Skin of body (tissue), 1 donor: ENCODE measurements at regions not wholly inside any gene's neighbourhood (a gene's known extent, or its start where the extent isn't known, plus 50 kb on each side); places are given as distances from the start of the nearest gene placed in this dataset.
A peak's percentile ranks its signal among the peaks of the same experiment; 100 is the strongest.

Experiments used
- DNase-seq: peaks from one replicate; lab custom pipeline; 2025; lab: John Stamatoyannopoulos, UW

DNA sequence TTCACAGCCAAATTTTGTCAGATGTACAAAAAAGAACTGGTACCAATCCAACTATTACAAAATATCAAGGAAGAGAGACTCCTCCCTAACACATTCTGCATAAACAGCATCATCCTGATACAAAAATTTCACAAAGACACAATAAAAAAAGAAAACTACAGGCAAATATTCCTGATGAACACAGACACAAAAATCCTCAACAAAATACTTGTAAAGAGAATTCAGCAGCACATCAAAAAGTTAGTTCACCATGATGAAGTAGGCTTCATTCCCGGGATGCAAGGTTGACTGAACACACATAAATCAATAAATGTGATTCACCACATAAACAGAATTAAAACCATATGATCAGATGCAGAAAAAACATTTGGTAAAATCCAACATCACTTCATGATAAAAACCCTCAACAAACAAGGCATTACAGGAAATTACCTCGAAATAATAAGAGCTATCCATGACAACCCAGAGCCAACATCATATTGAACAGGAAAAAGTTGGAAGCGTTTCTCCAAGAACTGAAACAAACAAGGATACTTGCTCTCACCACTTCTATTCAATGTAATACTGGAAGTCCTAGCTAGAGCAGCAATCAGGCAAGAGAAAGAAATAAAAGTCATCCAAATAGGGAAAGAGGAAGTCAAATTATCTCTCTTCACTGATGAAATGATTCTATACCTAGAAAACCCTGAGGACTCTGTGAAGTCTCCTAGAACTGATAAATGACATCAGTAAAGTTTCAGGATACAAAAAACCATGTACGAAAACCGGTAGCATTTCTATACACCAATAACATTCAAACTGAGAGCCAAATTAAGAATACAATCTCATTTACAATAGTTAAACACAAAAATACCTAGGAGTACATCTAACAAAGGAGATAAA is 223.1 kb downstream of the REEP3 start:
- DNase-seq, result peak; percentile 78

DNA sequence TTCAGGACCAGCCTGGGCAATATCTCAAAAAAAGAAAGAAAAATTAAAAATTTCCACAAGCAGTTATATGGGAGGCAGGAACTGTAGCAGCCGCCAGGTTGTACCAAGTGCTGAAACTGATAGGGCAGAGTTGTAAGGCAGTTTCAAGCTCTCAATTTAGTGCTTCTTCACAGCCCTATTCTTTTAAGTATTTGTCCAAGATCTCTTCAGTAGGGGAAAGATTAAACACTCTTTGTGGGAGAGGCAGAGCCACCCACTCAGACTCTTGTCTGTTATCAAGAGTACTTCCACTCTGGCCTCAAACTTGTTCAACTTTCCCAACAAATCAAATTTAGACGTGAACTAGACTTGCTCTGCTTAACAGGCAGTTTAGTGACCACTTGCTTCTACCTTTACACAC is 228.7 kb downstream of the REEP3 start:
- no peak for DNase-seq

DNA sequence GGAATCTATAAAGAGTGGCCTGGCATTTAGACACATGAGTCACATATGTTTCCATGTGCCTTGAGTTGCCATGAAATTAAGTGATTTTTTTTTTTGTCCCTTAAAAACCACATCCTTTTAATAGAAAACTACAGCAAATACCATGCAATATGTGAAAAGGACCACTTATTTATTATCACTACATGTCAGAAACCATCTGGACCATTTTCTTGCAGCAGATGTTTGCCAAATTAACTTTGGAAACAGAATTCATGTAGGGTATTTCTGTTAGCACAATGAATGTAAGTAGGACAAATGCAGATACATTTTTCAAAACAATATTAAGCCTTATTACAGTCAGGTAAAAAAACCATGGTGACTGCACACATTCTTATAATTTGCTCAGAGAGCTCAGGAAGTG is 230.6 kb downstream of the REEP3 start:
- no peak for DNase-seq

DNA sequence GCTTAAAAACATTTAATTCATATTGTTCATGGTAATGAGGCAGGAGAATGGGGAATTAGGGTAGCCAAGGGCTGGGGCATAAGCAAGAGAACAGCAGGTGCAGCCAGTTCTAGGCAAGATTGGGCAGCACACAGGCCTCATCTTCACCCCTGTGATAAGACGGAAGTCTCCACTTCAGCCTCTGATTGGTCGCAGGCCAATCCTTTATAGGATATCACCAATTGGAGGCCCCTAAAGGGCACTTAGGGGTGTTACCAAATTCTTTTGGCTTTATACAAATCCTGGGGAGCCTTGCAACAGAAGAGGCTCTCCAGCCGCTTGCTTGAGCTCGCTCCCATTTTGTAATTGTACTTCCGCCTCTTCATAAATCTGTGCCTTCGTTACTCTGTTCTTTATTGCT is 231.1 kb downstream of the REEP3 start:
- no peak for DNase-seq

DNA sequence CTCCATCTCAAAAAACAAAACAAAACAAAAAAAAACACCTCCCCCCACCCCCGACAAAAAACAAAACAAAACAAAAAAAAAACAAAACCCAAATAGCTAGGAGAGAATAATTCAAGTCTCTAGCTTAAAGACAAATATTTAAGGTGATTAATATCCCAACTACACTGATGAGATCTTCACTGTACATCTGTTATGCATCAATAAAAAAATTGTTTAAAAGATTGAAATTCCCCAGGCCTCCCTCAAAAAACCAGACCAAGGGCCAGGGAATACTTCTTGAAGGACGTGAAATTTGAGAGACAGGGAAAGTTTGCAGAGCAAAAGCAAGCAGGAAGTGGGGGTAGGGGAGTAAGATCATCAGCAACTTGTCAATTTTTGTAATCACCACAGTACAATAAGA is 232.6 kb downstream of the REEP3 start:
- DNase-seq, result peak; percentile 30

DNA sequence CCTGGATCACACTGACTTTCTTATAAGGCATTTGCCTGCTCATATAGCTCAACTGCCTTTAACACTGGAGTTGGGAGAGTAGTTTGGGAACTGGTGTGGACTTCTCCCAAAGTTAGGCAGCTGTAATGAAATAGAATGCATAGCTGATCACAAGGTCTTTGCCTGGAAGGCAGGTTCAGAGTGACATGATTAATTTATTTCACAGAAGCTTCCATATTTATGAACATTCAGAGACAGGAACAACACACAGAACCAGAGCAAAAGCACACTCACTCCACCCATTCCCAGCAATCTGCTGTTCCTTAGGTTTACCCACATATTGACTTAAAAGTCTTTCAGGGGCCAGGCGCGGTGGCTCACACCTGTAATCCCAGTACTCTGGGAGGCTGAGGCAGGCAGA is 234.2 kb downstream of the REEP3 start:
- DNase-seq, result no peak

DNA sequence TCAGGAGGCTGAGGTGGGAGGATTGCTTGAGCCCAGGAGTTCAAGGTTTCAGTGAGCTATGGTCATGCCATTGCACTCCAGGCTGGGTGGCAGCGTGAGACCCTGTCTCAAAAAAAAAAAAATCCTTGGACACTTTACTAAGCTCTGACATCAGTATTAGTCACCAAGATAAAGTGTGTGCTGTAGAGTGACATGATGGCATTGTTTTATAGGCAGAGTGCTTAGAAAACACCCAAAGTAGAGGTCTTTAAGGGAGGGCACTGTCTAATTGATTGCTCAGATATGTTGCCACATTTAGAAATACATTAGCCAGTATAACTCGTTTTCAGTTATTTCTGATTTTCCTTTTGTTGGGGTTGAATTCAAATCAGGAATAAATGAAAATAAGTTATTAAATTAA is 235.9 kb downstream of the REEP3 start:
- DNase-seq, result no peak

DNA sequence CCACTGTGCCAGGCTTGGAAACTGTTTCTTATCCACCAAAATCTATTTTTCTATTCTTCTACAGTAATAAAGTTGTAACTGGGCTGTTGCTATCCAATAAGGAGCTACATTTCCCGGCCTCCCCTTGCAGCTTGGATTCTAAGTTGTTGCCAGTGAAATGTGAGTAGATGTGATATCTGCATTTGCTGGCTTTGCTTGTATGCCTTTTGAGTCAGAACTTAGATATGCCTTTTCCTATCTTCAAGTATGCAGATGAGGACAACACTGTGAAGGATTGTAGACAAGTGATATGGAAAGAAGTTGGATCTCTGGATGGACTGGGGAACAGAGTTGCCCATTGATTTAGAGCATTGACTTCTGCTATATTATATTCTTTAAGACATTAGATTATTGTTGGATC is 236.9 kb downstream of the REEP3 start:
- peak; percentile 18 for DNase-seq

DNA sequence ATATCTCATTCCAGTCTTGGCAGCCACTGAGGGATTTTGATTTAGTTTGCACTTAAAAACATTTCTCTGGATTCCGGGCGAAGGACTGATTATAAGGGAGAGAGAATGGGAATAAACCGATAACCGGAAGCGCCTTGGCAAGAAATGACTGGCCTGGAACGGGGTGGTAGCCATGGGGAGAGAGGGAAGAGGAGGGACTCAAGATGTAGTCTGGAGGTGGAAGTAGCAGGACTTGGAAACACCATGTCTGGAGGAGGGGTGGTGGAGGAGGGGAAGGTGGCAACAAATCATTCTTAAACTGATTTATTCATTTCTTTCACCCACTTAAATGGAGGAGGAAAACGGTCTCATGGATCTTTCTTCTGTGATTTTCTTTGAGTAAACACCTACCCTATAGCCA is 238.1 kb downstream of the REEP3 start:
- DNase-seq, result no peak

DNA sequence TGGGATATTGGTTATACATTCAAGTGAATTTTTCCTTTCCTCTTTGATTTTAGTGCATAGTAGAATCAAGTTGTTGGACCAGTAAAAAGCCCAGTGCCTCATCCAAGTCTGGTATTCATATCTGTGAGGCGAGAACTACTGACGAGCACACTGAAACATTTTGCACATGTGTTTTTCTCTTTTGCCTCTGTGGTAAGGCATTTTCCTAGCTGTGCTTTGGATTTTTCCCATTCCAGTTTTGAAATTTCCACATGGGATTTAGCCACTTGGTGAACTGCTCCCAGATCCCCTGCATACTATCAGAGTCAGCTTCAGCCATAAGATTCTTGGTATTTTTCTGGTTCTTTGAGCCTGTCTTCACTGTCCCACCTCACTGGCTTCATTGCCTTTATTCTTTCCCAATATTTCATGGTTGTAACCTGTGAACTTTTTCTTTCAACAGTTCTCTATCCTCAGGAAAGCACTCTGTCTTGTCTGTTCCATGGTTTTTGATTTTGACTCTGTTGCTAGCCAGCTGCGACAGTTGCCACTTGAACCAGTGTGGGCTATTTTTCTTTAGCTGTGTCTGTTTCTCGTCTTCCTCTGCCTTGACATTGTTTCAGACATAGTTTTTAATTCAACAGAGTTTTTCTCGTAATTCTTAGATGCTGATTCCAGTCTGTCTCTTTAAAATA is 239.0 kb downstream of the REEP3 start:
- peak; percentile 82 for DNase-seq

DNA sequence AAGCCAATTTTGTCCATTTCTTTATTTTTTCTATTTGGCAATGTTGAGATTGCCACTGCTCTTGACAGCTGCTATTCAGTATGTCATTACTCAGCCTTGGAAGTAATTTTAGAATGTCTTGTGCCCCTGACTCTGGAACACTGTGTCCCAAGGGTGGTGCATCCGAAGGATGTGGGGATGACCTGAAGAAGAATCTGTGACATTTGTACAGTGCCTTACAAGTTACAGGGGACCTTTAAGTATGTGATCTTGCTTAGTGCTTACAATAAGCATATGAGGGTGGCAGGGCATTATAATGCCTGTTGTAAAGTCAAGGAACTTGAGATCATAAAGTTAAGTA is 239.5 kb downstream of the REEP3 start:
- DNase-seq, result no peak

DNA sequence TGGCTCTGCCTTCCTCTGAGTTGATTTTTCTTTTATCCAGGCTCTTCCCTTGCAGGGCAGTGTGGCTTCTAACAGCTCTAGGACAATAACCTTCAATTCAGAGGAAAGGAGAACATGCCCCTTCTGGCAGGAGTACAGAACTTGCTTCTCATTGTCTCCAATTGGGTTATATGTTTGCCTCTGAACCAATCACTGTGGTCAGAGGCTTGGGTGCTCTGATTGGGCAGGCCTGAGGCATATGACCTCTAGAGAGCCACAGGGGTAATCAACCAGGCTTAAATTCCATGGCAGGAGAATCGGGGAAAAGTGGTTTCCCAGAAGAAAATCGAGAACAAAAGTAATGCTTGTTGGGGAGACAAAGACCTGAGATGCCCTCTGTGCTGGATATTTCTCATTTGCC is 240.0 kb downstream of the REEP3 start:
- no peak for DNase-seq

DNA sequence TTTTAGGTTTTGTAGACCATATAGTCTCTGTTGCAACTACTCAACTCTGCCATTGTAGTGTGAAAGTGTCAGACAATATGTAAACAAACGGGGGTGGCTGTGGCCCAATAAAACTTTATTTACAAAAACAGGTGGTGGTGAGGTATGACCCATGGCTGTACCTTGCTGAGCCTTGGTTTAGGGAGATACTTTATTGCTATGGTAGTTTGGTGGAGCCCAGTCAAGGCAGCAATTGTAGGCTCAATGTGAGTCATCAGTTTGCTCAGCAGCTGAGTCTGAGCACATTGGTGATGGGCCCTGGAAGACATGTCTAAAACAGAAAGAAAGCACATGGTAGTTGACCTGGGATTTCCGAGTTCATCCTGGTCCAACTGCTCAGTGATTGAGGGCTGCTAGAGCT is 242.5 kb downstream of the REEP3 start:
- DNase-seq, result no peak

DNA sequence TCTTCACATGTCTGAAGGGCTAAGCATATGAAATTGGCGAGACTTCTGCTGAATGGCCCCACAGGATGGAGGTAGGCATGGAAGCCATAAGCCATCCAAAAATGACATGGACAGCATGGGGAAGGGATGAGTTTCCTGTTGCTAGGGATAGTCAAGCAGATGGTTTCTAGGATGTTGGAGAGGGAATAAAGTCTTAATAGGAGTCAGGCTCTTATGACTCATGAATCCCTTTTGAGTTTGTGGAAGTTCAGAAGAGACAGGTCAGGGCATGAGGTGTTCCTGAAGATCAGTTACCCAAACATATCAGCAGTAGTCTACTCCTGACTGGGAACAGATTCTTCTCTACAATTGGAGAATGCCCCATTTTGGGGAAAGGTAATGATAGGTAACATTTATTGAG is 243.9 kb downstream of the REEP3 start:
- no peak for DNase-seq

DNA sequence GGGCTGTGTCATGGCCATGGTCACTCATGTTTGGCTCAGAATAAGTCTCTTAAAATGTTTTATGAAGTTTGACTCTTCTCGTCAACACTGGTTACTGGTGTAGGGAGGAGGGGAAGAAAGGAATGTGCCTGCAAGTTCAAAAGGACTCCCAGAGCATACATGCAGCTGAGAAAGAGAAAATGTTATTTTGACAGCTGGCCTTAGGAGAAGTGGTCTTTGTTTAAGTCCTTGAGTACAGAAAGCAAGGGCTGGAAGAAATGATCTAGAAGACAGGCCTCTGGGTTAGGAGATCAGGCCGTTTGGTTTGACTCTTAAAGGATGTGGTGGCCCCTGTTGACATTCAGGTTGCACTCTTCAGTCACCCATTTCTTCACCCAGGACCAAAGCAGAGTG is 245.5 kb downstream of the REEP3 start:
- DNase-seq, result no peak

DNA sequence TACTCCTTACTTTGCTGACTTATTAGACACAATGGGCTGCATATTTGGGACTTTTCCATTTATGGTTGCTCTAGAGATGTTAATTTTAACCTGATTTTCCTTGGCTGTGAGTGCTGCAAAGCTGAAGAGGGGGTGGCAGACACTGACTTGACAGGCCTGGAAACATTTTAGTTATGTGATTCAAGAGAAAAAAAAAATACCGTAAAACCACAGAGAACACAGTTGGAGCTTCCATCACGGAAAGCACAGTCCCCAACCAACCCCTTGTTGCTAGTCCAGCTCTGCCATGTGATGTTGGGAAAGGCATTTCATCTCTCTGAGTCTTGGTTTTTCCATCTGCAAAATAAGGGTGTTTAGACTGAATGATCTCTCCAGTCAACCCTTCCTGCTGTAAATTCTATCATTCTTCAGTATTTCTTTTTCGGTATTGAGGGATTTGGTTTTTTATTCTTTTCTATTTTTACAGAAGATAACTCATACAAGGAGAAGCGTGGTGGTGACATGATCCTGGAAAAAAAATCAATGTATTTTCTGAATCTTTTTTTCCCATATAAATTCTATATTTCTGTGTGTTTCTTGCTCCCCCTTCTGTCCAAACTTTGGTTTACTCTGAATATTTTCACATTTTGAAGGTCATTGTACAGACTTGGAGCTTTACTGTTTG is 246.1 kb downstream of the REEP3 start:
- DNase-seq, result peak; percentile 89

DNA sequence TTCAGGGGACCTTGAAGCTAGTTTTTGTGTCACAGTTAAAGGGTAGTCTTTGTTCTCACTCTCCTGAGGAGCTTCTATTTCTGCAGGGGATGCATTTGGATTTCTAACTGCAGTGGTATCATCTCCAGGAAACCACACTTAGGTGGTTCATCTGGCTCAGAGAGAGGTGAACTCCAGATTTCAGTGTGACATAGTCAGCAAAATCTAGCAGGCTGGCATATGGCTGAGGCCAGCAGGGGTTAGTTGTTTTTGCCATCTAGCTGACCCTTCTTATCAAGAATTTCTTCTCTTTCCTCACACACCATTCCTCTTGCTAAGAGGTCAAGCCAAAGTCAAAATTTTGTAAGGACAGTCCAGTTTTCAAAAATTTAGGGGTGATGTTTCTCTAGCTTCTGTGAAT is 248.2 kb downstream of the REEP3 start:
- no peak for DNase-seq

DNA sequence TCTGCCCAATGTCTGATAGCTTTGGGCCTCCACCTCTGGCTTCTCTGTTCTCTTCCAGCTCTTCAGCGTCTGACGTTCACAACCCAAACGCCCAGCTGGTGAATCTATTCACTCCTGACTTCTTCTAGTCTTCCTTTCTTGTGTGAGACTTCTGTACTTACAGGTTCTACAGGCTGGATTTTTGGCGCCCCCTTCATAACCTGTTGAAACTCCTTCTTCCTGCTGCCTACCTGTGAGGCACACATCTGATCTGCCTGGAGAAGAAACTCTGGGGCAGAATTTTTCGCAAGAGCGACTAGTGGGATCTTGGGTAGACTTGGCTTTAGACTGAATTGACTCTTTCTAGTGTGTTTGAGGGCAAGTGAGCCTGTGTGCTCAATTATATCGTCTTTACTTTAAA is 249.3 kb downstream of the REEP3 start:
- no peak for DNase-seq

DNA sequence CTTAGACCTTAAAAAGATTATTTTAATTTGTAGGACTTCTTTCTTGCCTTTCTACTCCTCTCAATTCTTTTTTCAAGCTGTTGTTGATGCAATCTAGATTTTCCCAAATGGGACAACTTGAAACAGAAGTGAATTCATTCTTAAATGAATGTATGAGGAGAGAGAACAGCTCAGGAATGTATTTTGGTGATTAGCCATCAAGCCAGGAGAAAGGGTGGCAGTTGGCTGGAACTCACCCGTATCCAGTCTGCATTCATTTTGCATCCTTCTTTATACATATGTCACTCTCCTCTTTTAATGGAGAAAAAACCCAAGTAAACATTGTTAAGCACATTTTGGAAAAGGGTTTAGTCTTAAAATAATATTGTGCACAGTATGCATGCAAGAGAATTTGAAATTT is 251.3 kb downstream of the REEP3 start:
- no peak for DNase-seq

DNA sequence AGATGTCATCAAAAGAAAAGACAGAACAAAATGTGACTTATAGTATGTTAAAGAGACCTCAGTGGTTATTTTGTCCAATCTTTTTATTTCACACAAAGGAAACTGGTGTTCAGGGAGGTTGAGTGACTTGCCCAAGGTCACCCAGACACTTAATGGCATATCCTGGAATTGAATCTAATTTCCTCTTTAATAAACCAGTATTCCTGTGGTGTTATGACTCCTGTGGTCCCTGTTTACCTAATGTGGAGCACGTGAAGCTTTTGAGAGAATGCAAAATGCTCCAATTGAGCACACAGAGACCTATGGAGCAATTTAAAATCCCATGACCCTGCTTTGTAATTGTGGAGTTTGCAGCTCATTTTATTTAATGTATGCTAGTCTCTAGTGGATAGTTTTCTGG is 251.9 kb downstream of the REEP3 start:
- DNase-seq, result no peak

DNA sequence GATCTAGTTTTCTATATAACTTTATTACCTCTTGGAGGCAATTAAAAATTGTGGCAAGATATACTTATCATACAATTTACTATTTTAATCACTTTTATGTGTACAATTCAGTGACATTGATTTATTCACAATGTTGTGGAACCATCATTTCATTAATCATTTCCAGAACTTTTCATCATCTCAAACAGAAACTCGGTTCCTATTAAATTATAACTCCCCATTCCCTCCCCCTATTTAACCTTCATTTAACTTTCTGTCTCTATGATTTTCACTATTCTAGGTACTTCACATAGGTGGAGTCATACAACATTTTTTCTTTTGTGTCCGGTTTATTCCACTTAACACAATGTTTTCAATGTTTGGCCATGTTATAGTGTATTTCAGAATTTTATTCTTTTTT is 252.8 kb downstream of the REEP3 start:
- DNase-seq, result no peak

DNA sequence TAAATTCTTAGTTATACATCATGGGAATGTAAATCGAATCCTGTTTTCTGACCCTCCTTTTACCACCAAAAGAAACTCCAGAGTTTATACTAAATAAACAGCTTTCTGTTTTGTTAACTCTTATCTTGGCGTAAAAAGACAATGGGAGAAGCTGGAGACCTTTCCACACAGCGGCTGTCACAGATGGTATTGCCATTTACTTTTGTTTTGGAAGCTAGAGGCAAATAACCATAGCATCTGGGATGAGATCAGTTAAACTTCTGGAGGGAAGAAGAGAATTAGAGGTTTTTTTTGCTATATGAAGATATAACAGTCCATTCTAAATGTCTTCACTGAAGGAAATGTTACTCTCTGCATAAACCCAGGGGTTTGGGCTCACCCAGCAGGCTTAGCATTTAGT is 258.9 kb downstream of the REEP3 start:
- DNase-seq, result no peak

DNA sequence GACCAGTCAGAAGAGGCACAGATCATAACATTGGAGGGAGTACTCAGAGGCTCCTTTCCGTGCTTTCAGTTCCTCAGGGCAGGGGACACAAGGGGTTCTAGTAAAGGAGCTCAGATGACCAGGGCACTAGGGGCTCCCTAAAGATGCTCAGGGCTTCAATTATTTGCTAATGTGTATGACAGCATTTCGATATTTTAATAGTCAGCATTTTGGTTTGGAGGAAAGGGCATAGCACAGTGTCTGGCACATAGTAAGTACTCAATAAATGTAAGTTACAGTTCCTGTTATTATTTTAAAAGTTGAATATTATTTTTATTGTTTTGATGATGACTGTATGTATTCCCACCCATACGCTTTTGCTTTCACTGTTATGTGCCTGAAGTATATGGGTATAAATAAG is 260.0 kb downstream of the REEP3 start:
- DNase-seq, result no peak
